HL-60 (cell line): ENCODE measurements at regions not wholly inside any gene's neighbourhood (a gene's known extent, or its start where the extent isn't known, plus 50 kb on each side); places are given as distances from the start of the nearest gene placed in this dataset.

ENCODE experiments used
- CTCF ChIP-seq: IDR thresholded peaks from one replicate; pipeline ENCODE4 v1.5.1; 2011; ENCODE audit warnings: low read length, control low read depth, inconsistent platforms; ENCODE audit not compliant: insufficient read depth
- GABPA ChIP-seq: IDR thresholded peaks from 2 replicates; pipeline ENCODE4 v1.6.1; 2012; ENCODE audit warnings: low read depth
- POLR2AphosphoS5 ChIP-seq: IDR thresholded peaks from 2 replicates; pipeline ENCODE4 v1.6.1; 2012; ENCODE audit warnings: low read depth

GRCh38 chr10:88089498-88089897, 226.1 kb downstream of the PTEN start:
- no peak for TF ChIP-seq CTCF
- no peak for TF ChIP-seq GABPA
- no peak for TF ChIP-seq POLR2AphosphoS5
